ENCODE measurements at regions not wholly inside any gene's neighbourhood (a gene's known extent, or its start where the extent isn't known, plus 50 kb on each side); places are given as distances from the start of the nearest gene placed in this dataset.

DNA sequence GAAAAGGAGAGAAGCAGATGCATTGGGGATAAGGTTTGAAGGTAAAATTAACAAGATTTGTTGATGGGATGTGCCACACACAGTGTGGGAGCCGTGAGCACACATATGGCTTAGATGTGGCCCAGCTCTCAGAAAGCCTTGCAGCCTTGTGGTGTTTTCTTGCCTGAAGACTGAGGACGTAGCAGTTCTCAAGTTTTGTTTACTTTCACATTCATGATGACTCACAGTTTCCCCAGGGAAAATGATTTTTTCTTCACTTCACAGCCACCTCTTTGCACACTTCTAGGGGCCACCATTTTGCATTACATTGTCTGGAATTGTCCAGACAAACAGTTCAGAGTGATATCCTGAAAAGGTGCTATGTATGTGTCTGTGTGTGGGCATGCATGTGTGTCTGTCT, 126.2 kb downstream of the BASP1 start:
- BruUV-seq (replicated peaks), result no TSS peak
- peak; percentile 95 for ATAC-seq
- H3K27ac ChIP-seq (ENCODE audit: low read length), result peak overlapping the region; percentile 58
- intact Hi-C loops (cut with micrococcal nuclease; ENCODE audit: unreplicated experiment), result no loop called here
- ChIA-PET CTCF (no interaction called here), POLR2A (no interaction called here)
- in situ Hi-C loops (cut with HindIII; ENCODE audit: low pct_unique_long_range_greater_than_20kb, low sequenced_read_pairs), result no loop called here
- peak; percentile 82 for DNase-seq (ENCODE audit: low read depth, low spot score)
- H3K36me3 ChIP-seq (ENCODE audit: control insufficient read depth, insufficient read depth, low read length), result no peaks in the 10 kb centered on the region
- no peaks in the 10 kb centered on the region for H3K27me3 ChIP-seq (ENCODE audit: control insufficient read depth, insufficient read depth, low read length)
- H3K4me3 ChIP-seq (ENCODE audit: low read depth in 2 of 2, low read length in 2 of 2), result no peak overlapping the region
- H3K4me1 ChIP-seq (ENCODE audit: control insufficient read depth, insufficient read depth, low read length), result peaks cover 10% of the 10 kb centered on the region; the same call in 1 of the 2 replicates
- TF ChIP-seq REST (IDR thresholded peaks at IDR 0.05; ENCODE audit: insufficient read depth in 1 of 2, low read depth in 2 of 2, low read length in 1 of 2) (no peak), SIN3A (IDR thresholded peaks at IDR 0.05; ENCODE audit: borderline replicate concordance, insufficient read depth, low read depth, low read length) (no peak), TCF7L2 (IDR thresholded peaks at IDR 0.05; ENCODE audit: low read depth, low read length) (no peak), POLR2AphosphoS5 (IDR thresholded peaks at IDR 0.05; ENCODE audit: low read depth, low read length) (peak; percentile 49; the same call in 1 of the 2 replicates)
- TF ChIP-seq, protein P1, sequence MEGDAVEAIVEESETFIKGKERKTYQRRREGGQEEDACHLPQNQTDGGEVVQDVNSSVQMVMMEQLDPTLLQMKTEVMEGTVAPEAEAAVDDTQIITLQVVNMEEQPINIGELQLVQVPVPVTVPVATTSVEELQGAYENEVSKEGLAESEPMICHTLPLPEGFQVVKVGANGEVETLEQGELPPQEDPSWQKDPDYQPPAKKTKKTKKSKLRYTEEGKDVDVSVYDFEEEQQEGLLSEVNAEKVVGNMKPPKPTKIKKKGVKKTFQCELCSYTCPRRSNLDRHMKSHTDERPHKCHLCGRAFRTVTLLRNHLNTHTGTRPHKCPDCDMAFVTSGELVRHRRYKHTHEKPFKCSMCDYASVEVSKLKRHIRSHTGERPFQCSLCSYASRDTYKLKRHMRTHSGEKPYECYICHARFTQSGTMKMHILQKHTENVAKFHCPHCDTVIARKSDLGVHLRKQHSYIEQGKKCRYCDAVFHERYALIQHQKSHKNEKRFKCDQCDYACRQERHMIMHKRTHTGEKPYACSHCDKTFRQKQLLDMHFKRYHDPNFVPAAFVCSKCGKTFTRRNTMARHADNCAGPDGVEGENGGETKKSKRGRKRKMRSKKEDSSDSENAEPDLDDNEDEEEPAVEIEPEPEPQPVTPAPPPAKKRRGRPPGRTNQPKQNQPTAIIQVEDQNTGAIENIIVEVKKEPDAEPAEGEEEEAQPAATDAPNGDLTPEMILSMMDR (IDR thresholded peaks at IDR 0.05), result no peak
- no peaks in the 10 kb centered on the region for H3K9me3 ChIP-seq (ENCODE audit: control insufficient read depth, insufficient read depth, low read depth, low read length)

DNA sequence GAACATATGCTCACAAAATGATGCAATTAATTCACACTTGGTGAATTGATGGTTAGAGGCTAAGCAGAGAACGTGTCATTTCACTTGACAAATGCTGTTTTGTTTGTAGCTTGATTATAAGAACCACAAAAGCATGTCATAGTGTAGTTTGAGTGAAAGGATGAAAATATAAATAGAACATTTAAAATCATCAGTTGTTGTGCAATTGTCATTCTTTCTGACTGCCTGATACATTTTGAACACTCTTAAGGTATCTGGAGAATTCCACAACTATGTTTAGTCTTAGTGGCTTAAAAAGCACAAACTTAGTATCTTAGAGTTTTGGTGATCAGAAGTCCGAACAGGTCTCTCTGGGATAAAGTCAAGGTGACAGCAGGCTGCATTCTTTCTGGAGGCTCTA, 129.4 kb downstream of the BASP1 start:
- intact Hi-C loops (cut with micrococcal nuclease; ENCODE audit: unreplicated experiment), result no loop called here
- ATAC-seq (no peak), DNase-seq (ENCODE audit: low read depth, low spot score) (no peak)
- in situ Hi-C loops (cut with HindIII; ENCODE audit: low pct_unique_long_range_greater_than_20kb, low sequenced_read_pairs), result no loop called here
- Histone ChIP-seq H3K36me3 (ENCODE audit: control insufficient read depth, insufficient read depth, low read length) (no peaks in the 10 kb centered on the region), H3K9me3 (ENCODE audit: control insufficient read depth, insufficient read depth, low read depth, low read length) (no peaks in the 10 kb centered on the region), H3K4me1 (ENCODE audit: control insufficient read depth, insufficient read depth, low read length) (peaks cover 10% of the 10 kb centered on the region; the same call in 1 of the 2 replicates), H3K4me3 (ENCODE audit: low read depth in 2 of 2, low read length in 2 of 2) (no peak overlapping the region), H3K27me3 (ENCODE audit: control insufficient read depth, insufficient read depth, low read length) (no peaks in the 10 kb centered on the region), H3K27ac (ENCODE audit: low read length) (no peak overlapping the region)
- POLR2A ChIA-PET, result no interaction called here
- no peak for TF ChIP-seq TCF7L2 (IDR thresholded peaks at IDR 0.05; ENCODE audit: low read depth, low read length)
- TF ChIP-seq, protein P1 (IDR thresholded peaks at IDR 0.05), result no peak
- no peak for TF ChIP-seq POLR2AphosphoS5 (IDR thresholded peaks at IDR 0.05; ENCODE audit: low read depth, low read length)
- no peak for TF ChIP-seq REST (IDR thresholded peaks at IDR 0.05; ENCODE audit: insufficient read depth in 1 of 2, low read depth in 2 of 2, low read length in 1 of 2)
- TF ChIP-seq SIN3A (IDR thresholded peaks at IDR 0.05; ENCODE audit: borderline replicate concordance, insufficient read depth, low read depth, low read length), result no peak
- no TSS peak for BruUV-seq (replicated peaks)
- CTCF ChIA-PET, result no interaction called here

Data from Panc1 (cell line).